Cardiac muscle cell (in vitro differentiated cells and primary cell): ENCODE measurements at regions not wholly inside any gene's neighbourhood (a gene's known extent, or its start where the extent isn't known, plus 50 kb on each side); places are given as distances from the start of the nearest gene placed in this dataset.

Source experiments
- DNase-seq, 2 donors: peaks; one replicate each; pipeline versions ENCODE4 v3.0.0 to v3.0.0-alpha.2; 2010 to 2017; ENCODE audit warnings: low read depth in 1 of 2, low spot score in 1 of 2
- H3K27ac ChIP-seq: fragments of 200-600 bp; sonication (generic); 2 replicates; pipeline ENCODE4 v1.5.1; 2016
- H3K27me3 ChIP-seq: fragments of 200-600 bp; sonication (generic); 2 replicates; pipeline ENCODE4 v1.6.0; 2016; ENCODE audit warnings: control low read depth
- H3K36me3 ChIP-seq: fragments of 200-600 bp; sonication (generic); 2 replicates; pipeline ENCODE4 v1.5.1; 2016; ENCODE audit warnings: control low read depth
- H3K4me1 ChIP-seq: fragments of 200-600 bp; sonication (generic); 2 replicates; pipeline ENCODE4 v1.8.1; 2017; ENCODE audit warnings: low read depth, mild to moderate bottlenecking, mixed run types
- H3K4me3 ChIP-seq: fragments of 200-600 bp; sonication (generic); 2 replicates; pipeline ENCODE4 v1.5.1; 2016; ENCODE audit warnings: mild to moderate bottlenecking
- H3K9me3 ChIP-seq: fragments of 200-600 bp; sonication (generic); 2 replicates; pipeline ENCODE4 v1.5.1; 2017; ENCODE audit warnings: low read depth, mild to moderate bottlenecking, control low read depth
- CTCF ChIP-seq: IDR thresholded peaks from 2 replicates; pipeline ENCODE4 v1.5.1; 2012; ENCODE audit warnings: low read depth, mild to moderate bottlenecking, low read length

DNA sequence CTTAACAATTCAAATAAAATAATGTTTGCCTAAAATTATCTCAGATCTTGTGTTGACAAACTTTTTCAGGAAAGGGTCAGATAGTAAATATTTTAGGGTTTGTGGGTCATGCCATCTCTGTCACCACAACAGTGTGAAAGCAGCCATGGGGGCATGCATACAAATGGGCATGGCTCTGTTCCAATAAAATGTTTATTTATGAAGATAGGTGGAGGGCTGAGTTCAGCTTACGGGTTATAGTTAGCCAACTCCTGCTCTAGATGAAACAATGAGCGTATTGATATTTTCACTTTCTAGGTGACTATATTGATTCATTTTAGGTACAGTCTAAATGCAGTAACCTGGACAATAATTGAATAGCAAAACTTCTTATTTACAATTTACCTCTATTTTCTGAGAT, 533.8 kb upstream of the CLINT1 start:
- H3K27me3 ChIP-seq, result no peaks in the 10 kb centered on the region
- DNase-seq, result no peak
- H3K9me3 ChIP-seq, result no peaks in the 10 kb centered on the region
- H3K27ac ChIP-seq, result no peak overlapping the region
- H3K4me3 ChIP-seq, result no peak overlapping the region
- H3K4me1 ChIP-seq, result no peaks in the 10 kb centered on the region
- no peaks in the 10 kb centered on the region for H3K36me3 ChIP-seq
- TF ChIP-seq CTCF, result no peak

- Histone ChIP-seq H3K27ac (no peak overlapping the region), H3K4me3 (no peak overlapping the region), H3K27me3 (no peaks in the 10 kb centered on the region), H3K4me1 (no peaks in the 10 kb centered on the region), H3K9me3 (no peaks in the 10 kb centered on the region), H3K36me3 (no peaks in the 10 kb centered on the region)
- no peak for TF ChIP-seq CTCF
- peak in 1 of 2 donors; percentile 73 for DNase-seq
These were observed 531.6 kb upstream of the CLINT1 start for GRCh38 chr5:158390577-158390976.

GRCh38 chr5:158389786-158390185, 530.8 kb upstream of the CLINT1 start:
- no peak for DNase-seq
- TF ChIP-seq CTCF, result no peak
- H3K27me3 ChIP-seq, result no peaks in the 10 kb centered on the region

GRCh38 chr5:158388021-158388420, 529.1 kb upstream of the CLINT1 start:
- TF ChIP-seq CTCF, result no peak
- Histone ChIP-seq H3K36me3 (no peaks in the 10 kb centered on the region), H3K27ac (no peak overlapping the region), H3K9me3 (no peaks in the 10 kb centered on the region), H3K27me3 (no peaks in the 10 kb centered on the region), H3K4me1 (no peaks in the 10 kb centered on the region), H3K4me3 (no peak overlapping the region)
- peak in 1 of 2 donors; percentile 15 for DNase-seq

More at GRCh38 chr5:158389786-158390185, 530.8 kb upstream of the CLINT1 start:
- no peaks in the 10 kb centered on the region for H3K4me1 ChIP-seq
- no peaks in the 10 kb centered on the region for H3K36me3 ChIP-seq
- no peak overlapping the region for H3K27ac ChIP-seq
- no peaks in the 10 kb centered on the region for H3K9me3 ChIP-seq
- H3K4me3 ChIP-seq, result no peak overlapping the region

DNA sequence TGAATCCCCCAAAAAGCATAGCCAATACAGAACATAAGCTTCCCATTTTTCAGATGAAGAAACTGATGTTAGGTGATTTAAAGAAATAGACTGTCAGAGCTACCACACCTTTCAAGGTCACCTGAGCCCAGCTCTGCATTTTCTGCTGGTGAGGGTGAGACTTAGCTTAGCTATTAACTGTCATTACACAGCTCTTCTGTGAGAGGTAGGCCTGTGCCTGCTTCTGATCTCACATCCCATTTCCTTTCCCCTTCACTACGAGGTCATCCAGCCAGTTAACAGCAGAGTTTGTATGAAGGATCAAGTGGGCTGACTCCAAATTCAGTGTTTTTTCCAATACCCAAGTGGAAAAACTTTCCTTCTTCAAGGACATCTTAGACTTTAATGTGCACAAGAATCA, 528.6 kb upstream of the CLINT1 start:
- DNase-seq, result no peak
- Histone ChIP-seq H3K4me3 (no peak overlapping the region), H3K27ac (no peak overlapping the region), H3K36me3 (no peaks in the 10 kb centered on the region), H3K4me1 (no peaks in the 10 kb centered on the region), H3K27me3 (no peaks in the 10 kb centered on the region), H3K9me3 (no peaks in the 10 kb centered on the region)
- TF ChIP-seq CTCF, result no peak

GRCh38 chr5:158385982-158386381, 527.0 kb upstream of the CLINT1 start:
- no peak for TF ChIP-seq CTCF
- H3K4me3 ChIP-seq, result no peak overlapping the region
- H3K9me3 ChIP-seq, result no peaks in the 10 kb centered on the region
- DNase-seq, result no peak
- no peaks in the 10 kb centered on the region for H3K27me3 ChIP-seq
- H3K36me3 ChIP-seq, result no peaks in the 10 kb centered on the region
- H3K27ac ChIP-seq, result no peak overlapping the region
- H3K4me1 ChIP-seq, result no peaks in the 10 kb centered on the region
